Upper lobe of right lung (tissue), 1 donor: ENCODE measurements at regions not wholly inside any gene's neighbourhood (a gene's known extent, or its start where the extent isn't known, plus 50 kb on each side); places are given as distances from the start of the nearest gene placed in this dataset.

Experiments
- ATAC-seq: fragments of 200-7000 bp; cut with Tn5 transposase; one replicate; pipeline ENCODE4 v1.9.1; 2020; ENCODE audit warnings: mild to moderate bottlenecking, moderate library complexity
- DNase-seq: peaks from one replicate; pipeline ENCODE4 v3.0.0-alpha.2; 2020
- H3K27ac ChIP-seq: fragments of 200-600 bp; one replicate; pipeline ENCODE4 v1.8.0; 2022
- H3K27me3 ChIP-seq: fragments of 200-600 bp; one replicate; pipeline ENCODE4 v1.8.0; 2022; ENCODE audit warnings: mild to moderate bottlenecking
- H3K36me3 ChIP-seq: fragments of 200-600 bp; one replicate; pipeline ENCODE4 v1.8.0; 2022
- H3K4me1 ChIP-seq: fragments of 200-600 bp; one replicate; pipeline ENCODE4 v1.8.0; 2022
- H3K4me3 ChIP-seq: fragments of 200-600 bp; one replicate; pipeline ENCODE4 v1.8.0; 2022; ENCODE audit warnings: mild to moderate bottlenecking
- H3K9me3 ChIP-seq: fragments of 200-600 bp; one replicate; pipeline ENCODE4 v1.8.0; 2022
- intact Hi-C: fragments of 100-400 bp; cut with DNase I; formaldehyde crosslinking; loops from one replicate; pipeline ENCODE4 v1.11.0; 2022
- TF ChIP-seq, protein P1 (sequence below): fragments of 200-600 bp; IDR thresholded peaks from one replicate; pipeline ENCODE4 v1.8.0; 2022; ENCODE audit warnings: antibody characterized with exemption
- donor health status: DM: no; HTN: yes; CAD: no; lungs with severe emphysema.

DNA sequence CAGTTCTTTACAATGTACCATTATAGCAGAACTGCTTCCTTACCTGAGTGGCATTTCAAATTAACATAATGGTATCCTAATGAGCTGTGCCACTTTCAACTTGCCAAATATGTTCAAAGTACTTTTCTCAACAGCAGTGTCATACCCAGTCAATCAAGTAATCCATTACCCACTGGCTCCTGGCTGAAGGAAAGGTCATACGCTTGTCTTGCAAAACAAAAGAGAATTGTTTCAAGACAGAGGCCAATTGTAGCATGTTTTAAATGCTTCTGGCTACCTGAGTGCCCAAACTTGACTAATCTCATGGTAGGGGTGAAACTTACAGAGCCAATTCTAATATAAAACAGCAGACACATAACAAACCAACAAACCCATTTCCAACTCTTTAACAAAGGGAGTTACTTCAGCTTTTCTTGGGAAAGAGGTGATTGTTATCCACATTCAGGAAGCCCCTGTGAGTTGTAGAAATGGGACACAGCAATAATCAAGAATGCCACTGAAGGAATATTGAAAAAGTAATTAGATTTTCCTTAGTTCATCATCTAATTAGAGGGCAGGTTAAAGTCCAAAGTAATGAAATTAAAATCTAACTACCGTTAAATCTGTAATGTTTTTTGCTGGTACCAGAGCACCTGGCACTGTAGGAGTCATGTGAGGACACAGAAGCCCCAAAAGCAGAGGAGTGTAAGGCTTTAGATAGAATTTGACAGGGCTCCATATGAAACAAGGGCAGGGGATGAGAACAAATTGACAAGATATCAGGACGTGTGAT is 241.9 kb downstream of the RWDD3 start:
- Histone ChIP-seq H3K27ac (no peak overlapping the region), H3K4me1 (no peaks in the 10 kb centered on the region), H3K9me3 (no peaks in the 10 kb centered on the region), H3K27me3 (no peaks in the 10 kb centered on the region), H3K36me3 (no peaks in the 10 kb centered on the region), H3K4me3 (no peak overlapping the region)
- intact Hi-C loops: no loop called here
- DNase-seq (no peak), ATAC-seq (no peak)
- TF ChIP-seq, protein P1, sequence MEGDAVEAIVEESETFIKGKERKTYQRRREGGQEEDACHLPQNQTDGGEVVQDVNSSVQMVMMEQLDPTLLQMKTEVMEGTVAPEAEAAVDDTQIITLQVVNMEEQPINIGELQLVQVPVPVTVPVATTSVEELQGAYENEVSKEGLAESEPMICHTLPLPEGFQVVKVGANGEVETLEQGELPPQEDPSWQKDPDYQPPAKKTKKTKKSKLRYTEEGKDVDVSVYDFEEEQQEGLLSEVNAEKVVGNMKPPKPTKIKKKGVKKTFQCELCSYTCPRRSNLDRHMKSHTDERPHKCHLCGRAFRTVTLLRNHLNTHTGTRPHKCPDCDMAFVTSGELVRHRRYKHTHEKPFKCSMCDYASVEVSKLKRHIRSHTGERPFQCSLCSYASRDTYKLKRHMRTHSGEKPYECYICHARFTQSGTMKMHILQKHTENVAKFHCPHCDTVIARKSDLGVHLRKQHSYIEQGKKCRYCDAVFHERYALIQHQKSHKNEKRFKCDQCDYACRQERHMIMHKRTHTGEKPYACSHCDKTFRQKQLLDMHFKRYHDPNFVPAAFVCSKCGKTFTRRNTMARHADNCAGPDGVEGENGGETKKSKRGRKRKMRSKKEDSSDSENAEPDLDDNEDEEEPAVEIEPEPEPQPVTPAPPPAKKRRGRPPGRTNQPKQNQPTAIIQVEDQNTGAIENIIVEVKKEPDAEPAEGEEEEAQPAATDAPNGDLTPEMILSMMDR: no peak

DNA sequence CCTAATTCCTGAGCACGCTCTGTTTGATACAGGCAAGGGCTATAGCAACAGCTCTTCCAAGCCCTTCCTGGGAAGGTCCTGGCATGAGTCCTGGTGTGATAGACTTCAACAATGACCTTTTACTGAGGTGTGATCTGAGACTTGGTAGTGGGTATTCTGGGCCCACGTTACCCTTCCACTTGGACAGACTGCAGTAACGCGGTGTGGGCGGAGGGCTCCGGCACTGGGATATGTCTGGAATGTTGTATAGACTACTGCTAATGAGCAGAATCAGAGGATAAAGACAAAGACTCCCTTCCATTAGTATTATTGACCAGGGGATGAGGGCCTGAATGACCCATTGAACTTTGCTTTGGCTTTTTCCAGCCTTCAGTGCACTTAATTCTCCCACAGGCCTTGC is 262.3 kb downstream of the RWDD3 start:
- TF ChIP-seq, protein P1: no peak
- no peak for ATAC-seq
- Histone ChIP-seq H3K27me3 (no peaks in the 10 kb centered on the region), H3K4me1 (no peaks in the 10 kb centered on the region), H3K36me3 (no peaks in the 10 kb centered on the region), H3K4me3 (no peak overlapping the region), H3K9me3 (no peaks in the 10 kb centered on the region), H3K27ac (no peak overlapping the region)
- DNase-seq: no peak
- intact Hi-C loops: no loop called here

DNA sequence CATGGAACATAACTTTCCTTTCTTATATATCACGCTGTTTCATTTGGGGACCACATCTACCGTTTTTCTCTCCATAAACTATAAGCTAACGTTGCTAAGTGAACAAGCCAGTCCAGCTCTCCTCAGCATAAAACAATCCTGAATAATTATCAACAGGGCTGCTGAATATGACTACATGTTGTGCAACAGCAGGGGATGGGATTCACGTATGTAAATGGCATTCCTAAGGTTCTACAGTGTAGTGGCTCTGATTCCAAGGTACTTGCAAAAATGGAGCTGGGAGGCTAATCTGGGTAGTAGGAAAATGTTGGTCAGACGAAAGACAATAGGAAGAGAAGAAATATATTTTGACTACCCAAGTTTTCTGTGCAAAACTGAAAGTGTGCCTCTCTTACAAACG is 262.8 kb downstream of the RWDD3 start:
- Histone ChIP-seq H3K4me3 (no peak overlapping the region), H3K36me3 (no peaks in the 10 kb centered on the region), H3K9me3 (no peaks in the 10 kb centered on the region), H3K4me1 (no peaks in the 10 kb centered on the region), H3K27me3 (no peaks in the 10 kb centered on the region), H3K27ac (no peak overlapping the region)
- TF ChIP-seq, protein P1: no peak
- intact Hi-C loops: no loop called here
- ATAC-seq: no peak
- no peak for DNase-seq

DNA sequence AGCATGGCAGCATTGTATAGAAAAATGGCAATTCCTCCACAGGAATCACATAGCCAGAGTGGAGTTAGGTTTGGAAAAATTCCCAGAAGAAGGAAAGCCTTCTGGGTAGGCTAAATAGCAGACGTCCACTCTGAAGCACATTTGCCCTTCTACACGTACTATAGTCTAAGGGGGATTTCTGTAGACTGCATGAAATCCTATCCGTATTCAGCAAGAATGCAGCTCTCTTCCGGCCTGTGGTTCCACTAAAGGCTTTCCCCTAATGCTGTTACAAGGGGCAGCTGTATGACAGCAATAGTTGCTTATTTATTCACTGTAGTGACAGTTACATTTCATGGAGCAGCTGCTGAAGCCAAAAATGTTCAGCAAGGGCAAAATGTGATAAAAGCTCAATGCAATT is 263.6 kb downstream of the RWDD3 start:
- Histone ChIP-seq H3K27ac (no peak overlapping the region), H3K9me3 (no peaks in the 10 kb centered on the region), H3K36me3 (no peaks in the 10 kb centered on the region), H3K27me3 (no peaks in the 10 kb centered on the region), H3K4me3 (no peak overlapping the region), H3K4me1 (no peaks in the 10 kb centered on the region)
- TF ChIP-seq, protein P1: no peak
- ATAC-seq (no peak), DNase-seq (no peak)
- intact Hi-C loops: no loop called here

DNA sequence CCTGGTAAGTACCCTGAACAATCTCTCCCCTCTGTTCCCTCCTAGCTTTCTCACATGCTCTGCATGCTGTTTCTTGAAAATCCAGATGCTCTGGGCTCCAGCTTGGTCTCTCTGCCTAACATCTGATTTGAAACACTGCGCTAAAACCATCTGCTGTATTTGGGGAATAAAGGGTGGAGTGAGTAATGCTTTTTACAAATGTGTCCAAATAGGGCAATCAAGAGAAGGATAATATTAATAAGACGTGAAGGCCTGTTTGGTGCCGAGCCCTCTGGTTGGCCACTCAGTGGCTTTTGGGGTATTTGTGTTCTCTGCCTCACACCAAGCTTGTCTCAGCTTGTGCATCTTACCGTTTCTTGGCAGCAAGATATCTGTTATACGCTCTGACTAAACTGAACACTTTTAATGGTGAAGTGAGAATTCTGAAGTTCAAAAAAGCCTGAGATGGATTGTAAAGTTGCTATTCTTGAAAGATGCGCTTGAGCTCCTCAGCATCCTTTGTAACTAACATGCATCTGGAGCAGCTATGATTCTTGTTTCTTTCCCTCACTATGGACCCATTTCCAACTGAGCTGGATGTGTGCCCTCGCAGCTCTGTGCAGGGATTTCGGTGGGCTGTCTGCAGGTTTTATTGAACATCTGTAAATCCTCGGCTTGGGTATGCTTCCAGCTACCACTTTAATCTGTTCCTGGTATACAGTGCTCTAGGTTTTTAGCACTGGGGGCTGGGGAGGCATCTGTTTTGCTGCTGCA is 269.4 kb downstream of the RWDD3 start:
- H3K27me3 ChIP-seq: no peaks in the 10 kb centered on the region
- no peaks in the 10 kb centered on the region for H3K36me3 ChIP-seq
- ATAC-seq: no peak
- no peaks in the 10 kb centered on the region for H3K4me1 ChIP-seq
- no peak for DNase-seq
- H3K9me3 ChIP-seq: no peaks in the 10 kb centered on the region
- intact Hi-C loops: no loop called here
- H3K4me3 ChIP-seq: no peak overlapping the region
- no peak overlapping the region for H3K27ac ChIP-seq
- TF ChIP-seq, protein P1: no peak
